A204.1 (cell line): ENCODE measurements at regions not wholly inside any gene's neighbourhood (a gene's known extent, or its start where the extent isn't known, plus 50 kb on each side); places are given as distances from the start of the nearest gene placed in this dataset.

Experiments
- FAIRE-seq: peaks from 2 replicates; lab custom pipeline; 2012; peaks lifted over from hg19 to GRCh38; lab: Jason Lieb, UNC

DNA sequence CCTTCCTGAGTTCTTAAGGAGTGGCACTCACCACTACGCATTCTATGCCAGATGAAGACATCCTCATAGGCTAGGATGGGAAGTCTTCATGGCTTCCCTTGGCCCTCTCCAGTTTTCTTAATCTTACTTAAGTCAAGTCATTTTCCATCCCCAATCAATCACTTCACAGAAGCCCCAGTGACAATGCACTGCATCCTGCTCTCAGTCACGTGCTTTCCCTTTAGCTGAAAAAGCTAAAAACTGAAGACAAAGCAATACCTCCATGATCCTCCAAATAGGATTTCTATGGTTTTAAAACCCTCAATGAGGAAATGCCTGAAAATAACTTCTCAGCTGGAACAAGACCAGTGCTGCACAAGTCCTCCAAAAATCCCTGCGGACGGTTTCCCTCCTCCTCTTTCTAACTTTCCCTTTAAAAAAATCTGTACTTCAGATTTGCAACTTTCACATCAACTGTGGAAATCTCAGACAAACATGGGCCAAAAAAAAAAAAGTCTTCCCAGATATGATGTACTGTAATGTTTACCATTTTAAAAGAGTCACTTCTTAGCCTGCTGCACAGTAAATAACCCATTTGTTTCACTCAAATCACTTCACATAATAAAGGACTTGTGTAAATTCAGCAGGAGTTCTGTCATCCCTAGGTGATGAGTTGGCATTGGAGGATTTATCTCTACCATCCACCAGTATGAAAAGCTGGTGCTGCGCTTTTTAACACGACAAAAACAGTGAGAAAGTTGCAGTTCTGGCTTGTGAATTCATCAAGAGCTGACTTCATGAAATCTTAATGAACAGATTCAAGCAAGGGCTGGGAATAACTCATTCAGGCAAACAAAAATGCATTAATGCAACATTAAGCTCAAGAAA lies 590.0 kb upstream of the NOX3 start:
- no peak for FAIRE-seq

DNA sequence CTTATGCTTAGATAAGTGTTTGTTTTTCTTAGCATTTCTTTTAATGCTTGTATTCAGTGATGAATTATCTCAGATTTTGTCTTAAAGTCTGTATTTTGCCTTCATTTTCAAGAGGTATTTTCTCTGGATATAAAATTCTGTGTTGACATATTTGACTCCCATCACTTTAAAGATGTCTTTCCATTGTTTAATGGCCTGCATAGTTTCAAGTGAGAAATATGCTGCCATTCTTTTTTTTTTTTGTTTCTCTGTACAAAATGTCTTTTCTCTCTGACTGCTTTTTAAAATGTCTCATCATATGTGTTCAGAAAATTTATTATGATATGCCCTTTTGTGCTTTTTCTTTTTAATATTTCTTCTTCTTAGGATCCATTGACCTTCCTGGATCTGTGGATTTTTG lies 578.0 kb upstream of the NOX3 start:
- no peak for FAIRE-seq

DNA sequence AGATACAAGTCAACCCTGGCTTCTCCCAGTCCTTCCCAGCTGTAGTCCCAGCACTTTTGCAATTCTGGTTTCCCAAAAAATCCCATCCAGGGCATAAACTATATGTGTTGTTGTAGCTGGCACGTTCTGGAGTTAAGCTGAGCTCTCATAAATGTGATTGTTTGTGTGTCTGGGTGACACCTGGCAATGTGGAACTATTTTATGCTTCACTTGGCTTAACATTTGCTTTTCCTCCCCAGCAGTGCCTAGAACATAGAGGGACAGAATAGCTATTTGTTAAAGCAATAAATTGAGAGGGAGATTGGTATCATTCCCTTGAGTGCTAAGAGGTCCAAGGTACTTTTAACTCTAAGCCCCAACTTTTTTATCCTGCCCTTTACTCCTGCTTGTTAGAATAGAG lies 575.9 kb upstream of the NOX3 start:
- FAIRE-seq: no peak

DNA sequence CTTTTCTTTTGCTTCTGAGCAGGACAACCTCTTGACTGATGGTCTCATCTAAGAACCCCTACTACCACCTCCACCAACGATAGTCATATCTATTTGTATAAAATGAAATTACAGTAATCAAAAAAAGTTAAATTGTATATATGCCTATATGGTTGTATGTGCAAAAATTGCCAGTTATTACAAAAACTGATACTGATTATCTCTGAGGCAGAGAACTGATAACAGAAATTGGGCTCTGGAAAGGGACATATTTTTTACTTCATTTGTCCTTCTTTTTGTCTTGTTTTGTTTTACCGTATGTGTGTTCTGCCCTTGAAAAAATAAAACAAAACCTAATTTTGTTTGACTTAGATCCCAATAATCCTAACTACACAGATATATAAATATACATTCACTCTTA lies 574.4 kb upstream of the NOX3 start:
- no peak for FAIRE-seq

DNA sequence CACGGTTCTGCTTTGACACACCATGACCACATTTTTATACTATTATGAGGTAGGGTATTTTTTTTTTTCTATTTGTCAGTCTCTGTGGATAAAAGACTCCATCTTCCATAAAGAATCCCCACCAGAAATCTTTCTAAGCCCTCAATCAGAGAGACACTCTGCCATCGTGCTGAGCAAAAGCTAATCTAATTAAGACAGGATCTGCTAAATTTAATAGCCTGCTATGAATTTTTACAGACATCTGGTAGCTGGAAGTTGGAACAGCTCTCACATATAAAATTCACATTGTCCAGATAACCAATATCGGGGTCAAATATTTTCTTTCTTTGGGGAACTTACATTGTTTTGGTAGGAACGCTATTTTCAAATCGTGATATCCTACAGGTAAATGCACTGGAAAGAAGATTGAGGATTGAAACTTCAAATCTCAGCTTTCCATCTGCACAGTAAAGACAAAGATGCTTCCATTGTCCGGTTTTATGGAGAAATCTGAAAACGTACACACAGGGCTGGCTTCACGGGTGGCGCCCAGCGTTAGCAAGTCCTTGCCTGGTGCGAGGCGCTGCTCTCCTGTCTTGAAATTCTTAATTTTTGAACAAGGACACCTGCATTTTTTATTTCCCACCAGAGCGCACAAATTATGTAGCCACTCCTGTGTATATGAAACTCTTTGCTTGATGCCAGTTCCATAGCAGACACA lies 573.8 kb upstream of the NOX3 start:
- no peak for FAIRE-seq

DNA sequence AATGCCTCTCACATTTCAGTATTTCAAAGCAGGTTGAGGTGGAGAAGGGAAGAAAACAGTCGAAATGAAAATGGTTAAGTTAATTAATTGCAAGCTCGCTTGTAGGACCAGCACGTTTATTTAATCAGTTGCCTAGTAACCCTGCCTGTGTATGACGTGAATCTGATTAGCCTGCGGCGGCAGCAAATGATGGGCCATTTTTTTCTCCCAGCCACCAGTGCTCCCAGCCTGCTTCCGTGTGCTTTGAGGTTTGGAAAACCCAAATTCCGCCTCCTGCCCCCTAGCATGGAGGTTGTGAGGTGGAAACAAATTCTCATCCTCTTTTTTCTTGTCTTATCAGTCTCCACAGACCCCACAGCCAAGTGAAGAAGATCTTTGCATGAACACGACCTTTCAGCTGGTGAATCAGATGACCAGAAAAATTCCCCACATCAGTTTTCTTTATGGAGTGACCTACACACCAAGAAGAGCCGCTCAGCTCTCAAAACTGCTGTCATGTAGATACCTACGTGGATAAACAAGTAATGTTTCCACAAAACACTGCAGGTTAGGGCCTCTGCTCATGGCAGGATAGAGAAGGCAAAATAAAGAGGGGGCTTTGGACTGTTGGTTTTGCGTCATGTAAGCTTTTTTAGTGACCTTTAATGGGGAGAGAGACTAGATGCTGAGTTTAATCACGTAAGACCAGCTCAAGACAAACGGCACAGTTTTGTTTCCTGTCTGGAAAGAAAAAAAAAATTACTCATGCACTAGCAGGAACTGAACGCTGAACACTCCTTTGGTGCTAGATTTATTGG lies 572.9 kb upstream of the NOX3 start:
- no peak for FAIRE-seq

DNA sequence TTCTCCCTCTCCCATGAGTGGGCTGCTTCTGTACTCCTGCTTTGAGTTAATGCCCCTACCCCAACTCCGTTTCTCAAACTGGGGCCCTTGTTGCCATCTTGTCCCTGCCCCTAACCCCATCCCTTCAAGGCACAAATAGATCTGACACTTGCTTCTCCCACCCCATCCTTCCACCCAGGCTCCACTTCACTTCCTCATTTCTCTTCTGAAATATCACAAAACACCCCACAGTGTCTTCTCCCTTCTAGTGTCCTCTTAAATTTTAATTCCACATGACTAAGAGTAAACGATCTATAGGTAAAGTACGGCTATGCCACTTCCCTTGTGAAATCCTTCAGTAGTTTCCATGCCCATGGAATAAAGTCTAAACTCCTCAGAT lies 571.6 kb upstream of the NOX3 start:
- FAIRE-seq: no peak

DNA sequence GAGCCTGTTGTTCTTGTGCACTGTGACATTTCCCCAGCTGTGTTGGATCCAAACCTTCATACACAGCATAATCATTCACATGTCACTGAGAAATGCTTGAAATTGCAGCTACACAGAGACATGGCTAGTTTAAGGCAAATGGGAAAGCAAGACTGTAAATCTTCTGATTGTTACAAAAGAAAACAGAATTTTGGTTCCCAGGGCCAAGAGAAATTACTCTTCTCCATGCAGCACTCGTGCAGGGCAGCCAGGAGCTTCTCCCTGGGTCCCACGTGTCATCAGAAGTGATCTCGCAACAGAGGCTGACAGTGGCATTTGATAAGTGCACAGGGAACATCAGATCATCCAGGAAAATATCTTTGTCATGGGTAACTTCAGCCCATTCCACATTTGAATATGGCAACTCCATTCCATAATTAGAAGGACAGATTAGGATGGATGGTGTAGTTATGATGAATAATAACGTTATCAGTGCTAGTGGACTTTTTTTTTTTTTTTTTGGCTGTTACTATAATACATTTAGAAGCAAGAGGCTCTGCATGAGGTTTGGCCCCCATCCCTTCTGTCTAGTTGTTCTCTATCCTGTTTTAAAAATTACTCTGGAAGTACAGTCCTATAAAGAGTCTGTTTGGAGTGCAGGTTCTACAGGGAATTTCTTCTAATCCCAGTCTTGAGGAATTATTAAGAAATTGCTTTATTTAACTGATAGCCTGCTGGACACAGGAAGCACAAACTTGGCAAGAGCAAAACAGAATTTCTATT lies 571.0 kb upstream of the NOX3 start:
- no peak for FAIRE-seq

DNA sequence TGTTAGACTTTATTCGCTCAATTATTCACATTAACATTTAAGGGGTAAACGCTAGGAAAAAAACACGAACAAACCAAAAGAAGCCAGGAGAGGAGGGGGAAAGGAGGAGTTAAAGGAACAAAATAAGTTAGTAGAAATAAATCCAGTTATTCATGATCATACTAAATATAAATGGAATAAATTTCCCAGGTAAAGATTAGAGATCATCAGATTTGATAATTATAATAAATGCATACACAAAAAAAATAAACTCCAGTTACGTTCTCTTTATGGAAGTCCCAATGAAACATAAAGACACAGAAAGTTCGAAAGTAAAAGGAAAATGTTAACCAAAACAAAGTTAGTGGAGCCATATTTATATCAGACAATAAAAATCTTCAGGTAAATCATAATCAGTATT lies 568.7 kb upstream of the NOX3 start:
- FAIRE-seq: no peak

DNA sequence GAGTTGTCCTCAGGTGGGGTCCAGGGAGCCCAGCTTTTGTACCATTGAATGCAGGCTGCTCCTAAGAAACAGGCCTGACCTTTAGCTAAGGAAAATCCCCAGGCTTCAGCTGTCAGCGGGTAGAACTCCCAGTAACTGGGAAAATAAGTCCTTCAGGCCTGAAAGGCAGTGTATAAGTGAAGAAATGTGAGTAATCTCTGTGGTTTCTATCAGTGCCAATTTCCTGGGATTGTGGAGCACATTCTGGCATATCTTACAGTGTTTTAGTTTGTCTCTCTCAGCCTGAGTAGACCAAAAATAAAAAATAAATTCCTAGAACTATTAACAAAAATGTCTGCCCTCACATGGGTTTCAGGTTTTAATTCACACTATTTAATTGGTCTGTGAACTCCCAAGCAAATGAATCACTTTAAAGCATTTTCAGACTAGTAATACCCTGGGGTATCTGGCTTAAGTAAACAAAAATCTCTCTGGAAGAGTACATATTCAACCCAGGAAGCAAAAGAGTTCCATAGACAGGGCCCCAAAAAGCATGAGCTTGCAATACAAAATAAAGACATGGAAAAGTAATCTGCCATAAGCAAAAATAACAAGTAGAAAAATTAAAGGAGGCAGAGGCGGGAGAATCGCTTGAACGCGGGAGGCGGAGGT lies 566.2 kb upstream of the NOX3 start:
- FAIRE-seq: no peak

DNA sequence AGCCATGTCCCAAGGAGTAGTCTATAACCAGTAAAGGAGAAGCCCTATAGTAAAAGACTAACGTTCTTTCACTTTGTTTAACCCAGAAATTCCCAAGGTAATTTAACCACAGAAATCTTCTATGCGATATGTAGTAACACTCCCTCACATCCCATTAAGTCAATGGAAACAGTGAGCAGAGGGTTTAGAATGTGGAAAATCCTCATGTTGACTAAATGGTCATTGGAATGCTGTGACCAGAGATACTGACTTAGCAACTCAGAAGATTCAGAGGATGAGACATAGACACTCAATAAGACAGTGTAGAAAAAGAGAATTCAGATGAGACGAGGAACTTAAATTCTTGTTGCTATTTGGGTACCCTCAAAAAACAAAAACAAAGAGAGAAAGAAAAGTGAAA lies 562.2 kb upstream of the NOX3 start:
- no peak for FAIRE-seq

DNA sequence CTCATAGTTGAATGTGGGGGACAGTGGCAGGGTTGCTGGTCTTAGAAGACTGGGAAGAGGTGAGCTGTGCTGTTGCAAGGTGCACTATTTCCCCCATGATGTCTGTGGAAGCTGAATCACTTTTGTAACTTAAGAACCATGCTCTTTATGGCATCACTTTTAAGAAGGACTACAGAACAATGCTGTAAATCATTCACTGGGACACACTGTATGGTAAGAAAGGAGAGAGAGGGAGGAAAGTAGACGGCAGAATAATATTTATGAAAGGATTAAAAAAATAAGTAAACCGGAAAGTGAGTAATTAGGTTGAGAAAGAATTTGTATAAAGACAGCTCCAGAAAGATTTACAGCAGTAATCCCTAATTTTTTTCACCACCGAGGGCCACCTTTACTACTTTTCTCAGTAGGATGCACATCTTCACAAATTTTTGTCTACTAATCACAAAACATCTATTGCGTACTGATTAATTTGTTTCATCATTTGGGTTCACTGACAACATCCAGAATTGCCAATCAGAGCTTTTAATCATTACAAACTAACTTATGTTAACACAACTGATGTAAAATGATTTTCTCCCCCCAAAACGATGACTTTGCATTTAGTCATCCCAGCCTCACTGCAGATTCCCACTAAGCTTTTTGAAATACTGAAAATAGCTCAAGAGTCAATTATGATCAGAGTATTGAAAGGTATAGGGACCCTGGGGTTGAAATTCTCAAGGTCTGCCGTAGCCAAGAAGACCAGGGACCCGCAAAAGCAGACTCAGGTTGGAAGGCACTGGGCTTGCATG lies 560.7 kb upstream of the NOX3 start:
- FAIRE-seq: no peak

DNA sequence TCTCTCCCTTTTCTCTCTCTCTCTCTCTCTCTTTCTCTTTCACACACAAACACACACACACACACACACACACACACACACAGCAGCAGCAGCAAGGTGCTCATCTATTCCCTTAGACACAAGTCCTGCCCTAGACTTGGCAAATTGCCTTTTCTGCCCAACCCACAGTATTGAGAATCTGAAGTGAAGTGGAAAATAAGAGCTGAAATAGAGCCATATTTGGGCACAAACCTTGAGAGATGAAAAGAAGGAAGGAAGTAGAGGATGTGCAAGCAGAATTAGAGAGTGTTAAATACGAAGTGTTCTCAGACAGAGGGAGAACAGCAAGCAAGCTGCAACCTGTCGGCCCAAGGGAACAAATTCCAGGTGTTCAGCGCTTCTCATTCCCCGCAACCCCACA lies 557.5 kb upstream of the NOX3 start:
- no peak for FAIRE-seq

DNA sequence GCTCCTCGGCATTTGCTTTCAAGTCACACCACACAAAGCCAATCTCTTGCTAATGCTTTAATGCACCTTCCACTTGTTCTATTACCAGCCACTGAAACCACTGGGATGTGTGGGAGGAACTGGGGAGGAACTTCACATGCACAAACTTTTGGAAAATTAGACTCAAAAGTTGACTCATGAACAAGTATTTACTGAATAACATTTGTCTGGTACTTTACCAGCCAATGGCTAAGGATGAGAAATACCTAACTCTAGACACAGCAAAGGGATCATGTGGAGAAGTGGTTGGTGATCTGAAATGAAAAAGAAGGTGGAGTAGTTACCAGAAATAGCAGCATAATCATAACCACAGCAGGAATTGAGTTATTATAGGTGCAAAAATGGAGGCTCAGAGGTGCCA lies 554.0 kb upstream of the NOX3 start:
- no peak for FAIRE-seq

DNA sequence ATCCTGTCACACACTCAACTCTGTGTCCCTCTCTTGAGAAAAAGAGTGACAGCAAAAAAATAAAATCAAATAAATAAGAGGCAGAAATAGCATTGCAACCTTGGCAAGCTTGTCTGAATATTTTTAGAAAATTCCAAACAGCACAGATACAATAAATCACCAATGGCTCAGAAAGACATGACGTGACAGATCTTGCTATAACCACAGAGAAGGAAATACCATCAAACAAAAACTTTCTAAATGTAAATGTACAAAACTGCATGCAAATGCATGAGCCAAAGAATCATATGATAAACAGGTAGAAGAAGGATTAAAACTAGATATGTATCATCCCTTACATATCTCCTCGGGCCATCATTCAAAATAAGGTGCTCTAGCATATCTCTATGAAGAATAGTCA lies 549.2 kb upstream of the NOX3 start:
- FAIRE-seq: no peak

DNA sequence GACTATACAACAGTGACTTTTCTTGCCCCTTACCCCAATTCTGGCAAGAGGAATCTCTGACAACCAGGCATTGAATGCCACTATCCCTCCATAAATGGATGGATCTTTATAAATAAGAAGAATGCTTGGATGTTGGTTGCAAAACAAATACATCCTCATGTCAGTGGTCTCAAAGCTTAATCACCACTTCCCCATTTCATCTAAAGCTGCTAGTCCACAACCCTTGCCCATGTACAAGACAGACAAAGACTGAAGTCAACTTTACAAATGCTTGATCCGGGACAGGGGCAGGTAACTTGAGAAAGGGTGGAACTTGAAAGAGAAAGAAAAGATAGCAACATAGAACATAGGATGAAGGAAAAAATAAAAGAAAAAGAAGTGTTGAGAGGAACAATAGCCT lies 540.5 kb upstream of the NOX3 start:
- no peak for FAIRE-seq

DNA sequence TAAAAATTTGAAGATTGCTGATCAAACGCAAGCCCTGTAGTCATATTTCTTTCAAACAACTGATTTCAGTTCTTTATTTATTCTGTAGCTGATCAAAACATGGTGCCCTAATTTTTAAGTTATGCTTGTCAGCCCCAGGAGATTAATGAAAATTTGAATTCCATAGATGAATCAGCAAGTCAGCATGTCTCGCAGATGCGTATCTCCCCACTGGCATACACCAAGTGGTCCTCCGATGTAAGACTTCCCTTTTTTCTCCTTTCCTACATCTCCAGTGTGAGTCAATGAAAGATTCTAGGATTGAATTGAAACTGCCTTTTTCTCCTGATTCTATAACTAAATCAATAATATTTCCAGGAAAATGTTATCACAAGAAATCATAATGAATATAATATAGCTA lies 539.6 kb upstream of the NOX3 start:
- no peak for FAIRE-seq

DNA sequence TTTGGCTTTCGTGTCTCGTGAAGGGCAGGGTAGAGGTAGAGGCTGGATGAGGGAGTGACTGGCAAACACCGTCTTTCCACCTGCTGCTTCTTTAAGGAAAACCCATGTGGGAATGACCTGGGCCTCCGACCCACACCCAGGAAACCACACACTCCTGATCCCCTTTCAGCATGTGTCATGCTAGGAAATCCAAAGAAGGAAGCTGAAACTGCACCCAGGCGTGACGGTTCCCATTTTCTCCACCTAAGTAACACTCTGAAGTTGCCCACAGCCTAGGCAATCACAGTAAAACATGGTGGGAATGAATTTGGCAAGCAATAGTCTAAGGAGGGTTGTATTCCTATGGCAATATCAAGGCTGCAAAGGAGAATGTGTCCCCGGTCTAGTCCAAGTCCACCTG lies 538.4 kb upstream of the NOX3 start:
- FAIRE-seq: no peak

DNA sequence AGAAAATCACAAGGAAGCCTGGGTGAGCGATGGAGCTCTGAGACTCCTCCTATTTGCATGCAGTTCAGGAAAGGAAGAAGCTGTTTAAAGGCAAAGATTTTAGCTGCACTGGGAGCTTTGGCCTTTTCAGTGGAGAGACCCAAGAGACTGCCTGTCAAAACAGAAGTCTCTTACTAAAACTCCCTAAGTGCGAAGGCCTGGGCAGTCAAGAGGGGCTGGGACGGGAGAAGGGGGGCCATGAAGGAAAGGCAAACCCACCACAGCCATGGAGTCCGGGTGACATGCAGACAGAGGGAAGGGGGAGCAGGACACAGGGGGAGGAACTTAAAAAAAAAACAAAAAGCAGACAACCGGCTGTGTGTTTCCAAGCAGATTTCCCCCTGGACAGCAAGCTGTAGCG lies 537.6 kb upstream of the NOX3 start:
- FAIRE-seq: no peak

DNA sequence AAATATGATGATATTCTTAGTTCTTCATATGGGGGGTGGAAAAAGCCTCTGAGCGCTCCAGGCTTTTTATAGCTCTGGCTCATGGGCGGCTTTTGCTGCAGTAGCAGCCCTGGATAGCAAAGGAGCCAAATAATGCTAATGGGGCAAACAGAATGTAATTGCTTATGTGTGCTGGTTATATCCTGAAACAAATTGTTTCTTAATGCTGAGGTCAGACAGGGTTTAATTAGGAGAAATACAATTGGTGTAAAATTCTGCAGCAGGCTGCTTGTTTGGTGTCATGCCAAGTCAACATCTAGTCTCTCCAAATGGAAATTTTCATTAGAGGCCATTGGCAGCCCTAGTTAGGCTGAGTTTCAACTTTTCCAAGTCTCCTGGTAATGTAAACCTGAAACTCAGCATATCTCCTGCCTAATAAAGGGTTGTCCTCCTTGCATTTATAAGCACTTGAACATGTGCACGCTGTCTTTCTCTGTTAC lies 530.1 kb upstream of the NOX3 start:
- FAIRE-seq: no peak

DNA sequence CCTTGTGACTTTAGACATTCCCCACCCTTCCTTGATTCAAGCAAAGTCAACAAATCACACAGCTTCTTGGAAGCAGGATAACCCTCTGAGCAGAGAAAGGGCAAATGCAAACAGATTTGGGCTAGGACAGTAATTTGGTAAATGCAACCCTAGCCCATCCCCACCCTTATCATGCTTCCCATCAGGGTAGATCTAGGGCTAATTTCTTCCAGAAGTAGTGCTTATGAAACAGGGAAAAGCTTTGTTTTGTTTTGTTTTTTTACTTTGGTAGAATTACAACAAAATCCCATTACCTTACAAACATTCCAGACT lies 525.1 kb upstream of the NOX3 start:
- no peak for FAIRE-seq
